ENCODE measurements at regions not wholly inside any gene's neighbourhood (a gene's known extent, or its start where the extent isn't known, plus 50 kb on each side); places are given as distances from the start of the nearest gene placed in this dataset.

- Histone ChIP-seq H3K27me3 (ENCODE audit: control insufficient read depth, insufficient read depth, low read length) (no peaks in the 10 kb centered on the region), H3K9me3 (ENCODE audit: control insufficient read depth, insufficient read depth, low read length) (no peaks in the 10 kb centered on the region), H3K36me3 (ENCODE audit: control insufficient read depth, insufficient read depth, low read length) (no peaks in the 10 kb centered on the region), H3K27ac (ENCODE audit: low read depth, low read length) (no peak overlapping the region), H3K4me3 (ENCODE audit: low read depth, low read length) (no peak overlapping the region), H3K4me1 (ENCODE audit: control insufficient read depth, insufficient read depth, low read length) (no peaks in the 10 kb centered on the region), H3K9ac (ENCODE audit: low read depth, low read length) (no peak overlapping the region)
Observed at GRCh38 chr2:174656676-174657176, 59.1 kb upstream of the WIPF1 start.

- Histone ChIP-seq H3K4me3 (ENCODE audit: low read depth, low read length) (no peak overlapping the region), H3K9ac (ENCODE audit: low read depth, low read length) (no peak overlapping the region), H3K4me1 (ENCODE audit: control insufficient read depth, insufficient read depth, low read length) (no peaks in the 10 kb centered on the region), H3K27ac (ENCODE audit: low read depth, low read length) (no peak overlapping the region), H3K27me3 (ENCODE audit: control insufficient read depth, insufficient read depth, low read length) (no peaks in the 10 kb centered on the region), H3K9me3 (ENCODE audit: control insufficient read depth, insufficient read depth, low read length) (no peaks in the 10 kb centered on the region), H3K36me3 (ENCODE audit: control insufficient read depth, insufficient read depth, low read length) (no peaks in the 10 kb centered on the region)
Observed at GRCh38 chr2:174656035-174656434, 58.4 kb upstream of the WIPF1 start.

GRCh38 chr2:174654419-174654941, 56.9 kb upstream of the WIPF1 start:
- Histone ChIP-seq H3K9ac (ENCODE audit: low read depth, low read length) (no peak overlapping the region), H3K9me3 (ENCODE audit: control insufficient read depth, insufficient read depth, low read length) (no peaks in the 10 kb centered on the region), H3K4me1 (ENCODE audit: control insufficient read depth, insufficient read depth, low read length) (0 out of 2 replicates have a peak, but pooled peaks cover under 1% of the 10 kb centered on the region), H3K27ac (ENCODE audit: low read depth, low read length) (no peak overlapping the region), H3K4me3 (ENCODE audit: low read depth, low read length) (no peak overlapping the region), H3K27me3 (ENCODE audit: control insufficient read depth, insufficient read depth, low read length) (no peaks in the 10 kb centered on the region), H3K36me3 (ENCODE audit: control insufficient read depth, insufficient read depth, low read length) (no peaks in the 10 kb centered on the region)

- H3K4me3 ChIP-seq (ENCODE audit: low read depth, low read length) = no peak overlapping the region
- H3K27ac ChIP-seq (ENCODE audit: low read depth, low read length) = no peak overlapping the region
- no peak overlapping the region for H3K9ac ChIP-seq (ENCODE audit: low read depth, low read length)
- H3K36me3 ChIP-seq (ENCODE audit: control insufficient read depth, insufficient read depth, low read length) = no peaks in the 10 kb centered on the region
- no peaks in the 10 kb centered on the region for H3K9me3 ChIP-seq (ENCODE audit: control insufficient read depth, insufficient read depth, low read length)
- no peaks in the 10 kb centered on the region for H3K27me3 ChIP-seq (ENCODE audit: control insufficient read depth, insufficient read depth, low read length)
- 0 out of 2 replicates have a peak, but pooled peaks cover 10% of the 10 kb centered on the region for H3K4me1 ChIP-seq (ENCODE audit: control insufficient read depth, insufficient read depth, low read length)
Observed at GRCh38 chr2:174648896-174649295, 51.3 kb upstream of the WIPF1 start.
